WTC11 (cell line): ENCODE measurements at regions not wholly inside any gene's neighbourhood (a gene's known extent, or its start where the extent isn't known, plus 50 kb on each side); places are given as distances from the start of the nearest gene placed in this dataset.

Source experiments
- ATAC-seq: fragments of 200-7000 bp; cut with Tn5 transposase; 2 replicates; pipeline ENCODE4 v1.10.0; 2021; ENCODE audit warnings: mild to moderate bottlenecking, moderate library complexity
- CTCF ChIA-PET: fragments of 300-600 bp; sonication (Branson Sonifier 250); formaldehyde crosslinking; loops from one replicate; lab custom pipeline; 2021; ENCODE audit warnings: antibody characterized with exemption; lab: Charles Lee
- POLR2A ChIA-PET: fragments of 350-600 bp; sonication (Branson Sonifier 250); formaldehyde crosslinking; loops from one replicate; lab custom pipeline; 2021; ENCODE audit warnings: antibody characterized with exemption; lab: Charles Lee
- DNase-seq: peaks from one replicate; pipeline ENCODE4 v3.0.0; 2021; ENCODE audit warnings: low spot score
- H3K27ac Mint-ChIP-seq: 2 replicates; pipeline ENCODE4 v1.8.0; 2021; ENCODE audit warnings: mixed read lengths
- H3K27me3 Mint-ChIP-seq: 2 replicates; pipeline ENCODE4 v1.8.0; 2021; ENCODE audit warnings: low read depth, mild to moderate bottlenecking, moderate library complexity, mixed read lengths
- H3K36me3 Mint-ChIP-seq: 2 replicates; pipeline ENCODE4 v1.8.0; 2021; ENCODE audit warnings: mixed read lengths
- H3K4me1 Mint-ChIP-seq: 2 replicates; pipeline ENCODE4 v1.8.0; 2022; ENCODE audit warnings: mixed read lengths
- H3K4me3 Mint-ChIP-seq: 2 replicates; pipeline ENCODE4 v1.8.0; 2021; ENCODE audit warnings: mild to moderate bottlenecking, moderate library complexity, mixed read lengths
- H3K9me3 Mint-ChIP-seq: 2 replicates; pipeline ENCODE4 v1.8.0; 2021; ENCODE audit warnings: mixed read lengths
- ARID4B ChIP-seq: sonication (generic); formaldehyde crosslinking; IDR thresholded peaks from 2 replicates; pipeline ENCODE4 v1.8.0; 2023; ENCODE audit warnings: missing genetic modification reagents, mild to moderate bottlenecking, borderline replicate concordance
- ATF2 ChIP-seq: sonication (generic); formaldehyde crosslinking; IDR thresholded peaks from 2 replicates; pipeline ENCODE4 v1.8.1; 2022; ENCODE audit warnings: low read depth, missing genetic modification reagents, borderline replicate concordance
- CDX4 ChIP-seq: fragments of 250-450 bp; sonication (Bioruptor Pico); IDR thresholded peaks from 2 replicates; pipeline ENCODE4 v1.9.0; 2021; ENCODE audit warnings: moderate library complexity, mild to moderate bottlenecking, inconsistent platforms, borderline replicate concordance
- CTCF ChIP-seq: fragments of 200-600 bp; IDR thresholded peaks from 2 replicates; pipeline ENCODE4 v1.8.0; 2022; ENCODE audit warnings: antibody characterized with exemption
- E2F1 ChIP-seq: sonication (generic); formaldehyde crosslinking; IDR thresholded peaks from 2 replicates; pipeline ENCODE4 v1.8.0; 2022; ENCODE audit warnings: mild to moderate bottlenecking, missing genetic modification reagents
- ESRRA ChIP-seq: sonication (generic); formaldehyde crosslinking; IDR thresholded peaks from 2 replicates; pipeline ENCODE4 v1.8.1; 2022; ENCODE audit warnings: mild to moderate bottlenecking, missing genetic modification reagents, borderline replicate concordance
- FOXK1 ChIP-seq: sonication (generic); formaldehyde crosslinking; IDR thresholded peaks from 2 replicates; pipeline ENCODE4 v1.8.0; 2022; ENCODE audit warnings: mild to moderate bottlenecking, moderate library complexity, missing genetic modification reagents
- IRF1 ChIP-seq: sonication (generic); formaldehyde crosslinking; IDR thresholded peaks from 2 replicates; pipeline ENCODE4 v1.8.0; 2023; ENCODE audit warnings: missing genetic modification reagents
- IRF2 ChIP-seq: sonication (generic); formaldehyde crosslinking; IDR thresholded peaks from 2 replicates; pipeline ENCODE4 v1.8.0; 2022; ENCODE audit warnings: low read depth, missing genetic modification reagents, borderline replicate concordance
- MXD4 ChIP-seq: fragments of 250-450 bp; sonication (Bioruptor Pico); IDR thresholded peaks from 2 replicates; pipeline ENCODE4 v1.8.0; 2021; ENCODE audit warnings: mild to moderate bottlenecking, moderate library complexity, borderline replicate concordance
- PRDM15 ChIP-seq: sonication (generic); formaldehyde crosslinking; IDR thresholded peaks from 2 replicates; pipeline ENCODE4 v1.8.0; 2022; ENCODE audit warnings: missing genetic modification reagents
- PREB ChIP-seq: sonication (generic); formaldehyde crosslinking; IDR thresholded peaks from 2 replicates; pipeline ENCODE4 v1.8.1; 2022; ENCODE audit warnings: mild to moderate bottlenecking, missing genetic modification reagents, moderate library complexity, borderline replicate concordance
- ZMAT4 ChIP-seq: fragments of 250-450 bp; sonication (Bioruptor Pico); IDR thresholded peaks from 2 replicates; pipeline ENCODE4 v1.9.0; 2021; ENCODE audit warnings: mild to moderate bottlenecking
- ZNF138 ChIP-seq: sonication (generic); formaldehyde crosslinking; conservative IDR thresholded peaks from 2 replicates; pipeline ENCODE4 v1.8.1; 2022; ENCODE audit warnings: mild to moderate bottlenecking, moderate library complexity, missing genetic modification reagents
- ZNF396 ChIP-seq: fragments of 250-450 bp; sonication (Bioruptor Pico); IDR thresholded peaks from 2 replicates; pipeline ENCODE4 v1.8.0; 2021; ENCODE audit warnings: mild to moderate bottlenecking, moderate library complexity, borderline replicate concordance
- ZNF416 ChIP-seq: fragments of 250-450 bp; sonication (Bioruptor Pico); IDR thresholded peaks from 2 replicates; pipeline ENCODE4 v1.9.0; 2021; ENCODE audit warnings: mild to moderate bottlenecking, inconsistent platforms
- ZNF671 ChIP-seq: fragments of 250-450 bp; sonication (Bioruptor Pico); IDR thresholded peaks from 2 replicates; pipeline ENCODE4 v1.8.0; 2021; ENCODE audit warnings: mild to moderate bottlenecking

- CTCF ChIA-PET = no interaction called here
- Mint-ChIP-seq H3K36me3 (peaks cover 22% of the 10 kb centered on the region), H3K4me3 (no peak overlapping the region), H3K4me1 (peaks cover 8% of the 10 kb centered on the region), H3K27me3 (peaks cover 2% of the 10 kb centered on the region; the same call in 1 of the 2 replicates), H3K9me3 (peaks cover 49% of the 10 kb centered on the region), H3K27ac (no peak overlapping the region)
- TF ChIP-seq ESRRA (no peak), ZNF138 (no peak), ZMAT4 (no peak), E2F1 (no peak), MXD4 (CRISPR knock-in tag) (no peak), IRF2 (CRISPR knock-in tag) (no peak), PRDM15 (CRISPR knock-in tag) (no peak), ZNF396 (CRISPR knock-in tag) (no peak), ATF2 (no peak), FOXK1 (CRISPR knock-in tag) (no peak), CDX4 (no peak), IRF1 (CRISPR knock-in tag) (no peak), PREB (no peak), ARID4B (CRISPR knock-in tag) (no peak), ZNF416 (no peak), ZNF671 (no peak), CTCF (no peak)
- no peak for ATAC-seq
- POLR2A ChIA-PET = no interaction called here
- DNase-seq = no peak
Observed at GRCh38 chr16:51696376-51696775, 545.3 kb upstream of the SALL1 start.
